OCI-LY1 (cell line): ENCODE measurements at regions not wholly inside any gene's neighbourhood (a gene's known extent, or its start where the extent isn't known, plus 50 kb on each side); places are given as distances from the start of the nearest gene placed in this dataset.

Experiments used
- CTCF ChIP-seq: fragments of 200-600 bp; sonication (generic), shearing (Covaris generic); IDR thresholded peaks from 2 replicates; pipeline ENCODE4 v1.5.1; 2017; ENCODE audit warnings: mild to moderate bottlenecking, antibody characterized with exemption, low read length, moderate library complexity, mixed read lengths
- EZH2 ChIP-seq: fragments of 200-600 bp; sonication (generic), shearing (Covaris generic); IDR thresholded peaks from 2 replicates; pipeline ENCODE4 v1.8.0; 2017; ENCODE audit warnings: borderline replicate concordance, mixed run types, mild to moderate bottlenecking, antibody characterized with exemption, low read length, moderate library complexity, mixed read lengths

- TF ChIP-seq CTCF (no peak), EZH2 (no peak)
Measured at GRCh38 chr15:36239509-36239908, 339.9 kb upstream of the CDIN1 start.
